NB4 (cell line): ENCODE measurements at regions not wholly inside any gene's neighbourhood (a gene's known extent, or its start where the extent isn't known, plus 50 kb on each side); places are given as distances from the start of the nearest gene placed in this dataset.
"Not testable (repeated sequence)": the region's sequence is repeated elsewhere in the genome, so short reads cannot be mapped to it uniquely, and the experiment has no call there.

Source experiments
- DNase-seq: peaks from one replicate; pipeline ENCODE4 v3.0.0; 2010; ENCODE audit warnings: low read depth
- H3K4me3 ChIP-seq: one replicate; pipeline ENCODE4 v1.5.1; 2011; ENCODE audit warnings: mild to moderate bottlenecking, low read depth, low read length, moderate library complexity
- CTCF ChIP-seq: IDR thresholded peaks from one replicate; pipeline ENCODE4 v1.5.1; 2012; ENCODE audit warnings: low read depth, low read length
- MAX ChIP-seq: IDR thresholded peaks from 2 replicates; pipeline ENCODE4 v1.6.1; 2011; ENCODE audit warnings: low read depth, low read length
- MYC ChIP-seq: IDR thresholded peaks from 2 replicates; pipeline ENCODE4 v1.6.1; 2011; ENCODE audit warnings: low read depth, low read length
- POLR2A ChIP-seq: IDR thresholded peaks from 2 replicates; pipeline ENCODE4 v1.6.1; 2011; ENCODE audit warnings: mild to moderate bottlenecking; ENCODE audit not compliant: insufficient read length; ENCODE audit errors: extremely low read depth

GRCh38 chr22:22296047-22296446 is 51.5 kb downstream of the VPREB1 start:
- not testable (repeated sequence) for DNase-seq, H3K4me3 ChIP-seq

GRCh38 chr22:22297159-22297793 is 52.7 kb downstream of the VPREB1 start:
- DNase-seq = peak; percentile 59
- H3K4me3 ChIP-seq = peak overlapping the region; percentile 61

- peak overlapping the region; percentile 69 for H3K4me3 ChIP-seq
- TF ChIP-seq POLR2A = peak; percentile 22
- TF ChIP-seq CTCF = peak; percentile 8
- peak; percentile 73 for DNase-seq
Observed at GRCh38 chr22:22297794-22298653, 53.4 kb downstream of the VPREB1 start.

- not testable (repeated sequence) for DNase-seq
- H3K4me3 ChIP-seq = peak overlapping the region; percentile 69
Observed at GRCh38 chr22:22298654-22299009, 54.0 kb downstream of the VPREB1 start.

- H3K4me3 ChIP-seq, DNase-seq: not testable (repeated sequence)
Observed at GRCh38 chr22:22300511-22300910, 55.9 kb downstream of the VPREB1 start.

- not testable (repeated sequence) for DNase-seq, H3K4me3 ChIP-seq
Observed at GRCh38 chr22:22300946-22301345, 56.4 kb downstream of the VPREB1 start.

- TF ChIP-seq CTCF (no peak), POLR2A (no peak), MAX (no peak), MYC (no peak)
- no peak overlapping the region for H3K4me3 ChIP-seq
- DNase-seq = no peak
Observed at GRCh38 chr22:22316589-22316988, 72.0 kb downstream of the VPREB1 start.

GRCh38 chr22:22318723-22319465 is 74.3 kb downstream of the VPREB1 start:
- no peak overlapping the region for H3K4me3 ChIP-seq
- no peak for DNase-seq
- TF ChIP-seq MYC = no peak
- no peak for TF ChIP-seq POLR2A
- no peak for TF ChIP-seq MAX
- no peak for TF ChIP-seq CTCF
